DOHH2 (cell line): ENCODE measurements at regions not wholly inside any gene's neighbourhood (a gene's known extent, or its start where the extent isn't known, plus 50 kb on each side); places are given as distances from the start of the nearest gene placed in this dataset.

Experiments used
- H3F3A ChIP-seq: fragments of 200-600 bp; sonication (generic), shearing (Covaris generic); 2 replicates; pipeline ENCODE4 v1.6.0; 2016; ENCODE audit warnings: antibody characterized with exemption, mild to moderate bottlenecking; ENCODE audit not compliant: control insufficient read depth, insufficient read depth
- H3K27ac ChIP-seq: fragments of 200-600 bp; sonication (generic); 2 replicates; pipeline ENCODE4 v1.5.1; 2014; ENCODE audit warnings: low read depth, mild to moderate bottlenecking, low read length, moderate library complexity
- H3K27me3 ChIP-seq: fragments of 200-600 bp; sonication (generic); 2 replicates; pipeline ENCODE4 v1.6.1; 2014; ENCODE audit warnings: mild to moderate bottlenecking, low read length, mixed read lengths; ENCODE audit not compliant: control insufficient read depth
- H3K36me3 ChIP-seq: fragments of 200-600 bp; sonication (generic); 2 replicates; pipeline ENCODE4 v1.6.1; 2014; ENCODE audit warnings: mild to moderate bottlenecking, low read length, moderate library complexity, mixed read lengths; ENCODE audit not compliant: control insufficient read depth
- H3K4me1 ChIP-seq: fragments of 200-600 bp; sonication (generic); 2 replicates; pipeline ENCODE4 v1.6.1; 2014; ENCODE audit warnings: mild to moderate bottlenecking, low read length, mixed read lengths; ENCODE audit not compliant: control insufficient read depth
- H3K4me2 ChIP-seq: fragments of 200-600 bp; sonication (generic); 2 replicates; pipeline ENCODE4 v1.6.0; 2014; ENCODE audit warnings: mild to moderate bottlenecking, low read length, moderate library complexity
- H3K4me3 ChIP-seq: fragments of 200-600 bp; sonication (generic); 2 replicates; pipeline ENCODE4 v1.5.1; 2014; ENCODE audit warnings: mild to moderate bottlenecking, low read length, mixed read lengths
- H3K79me2 ChIP-seq: fragments of 200-600 bp; sonication (generic); 2 replicates; pipeline ENCODE4 v1.6.1; 2014; ENCODE audit warnings: mild to moderate bottlenecking, low read length, mixed read lengths; ENCODE audit not compliant: control insufficient read depth
- H3K9me2 ChIP-seq: fragments of 200-600 bp; sonication (generic); replicated peaks from 2 replicates; pipeline ENCODE4 v1.6.1; 2014; ENCODE audit warnings: mild to moderate bottlenecking, low read length, mixed read lengths; ENCODE audit not compliant: control insufficient read depth
- H3K9me3 ChIP-seq: fragments of 200-600 bp; sonication (generic); 2 replicates; pipeline ENCODE4 v1.6.1; 2014; ENCODE audit warnings: antibody characterized with exemption, low read length, mixed read lengths; ENCODE audit not compliant: control insufficient read depth, insufficient read depth
- H4K20me1 ChIP-seq: fragments of 200-600 bp; sonication (generic); 2 replicates; pipeline ENCODE4 v1.6.0; 2014; ENCODE audit warnings: low read depth, mild to moderate bottlenecking, antibody characterized with exemption, low read length, moderate library complexity; ENCODE audit not compliant: control insufficient read depth, insufficient read depth
- EZH2phosphoT487 ChIP-seq: fragments of 200-600 bp; sonication (generic); IDR thresholded peaks from 2 replicates; pipeline ENCODE4 v1.6.1; 2017; ENCODE audit warnings: borderline replicate concordance, mild to moderate bottlenecking, antibody characterized with exemption, low read length, moderate library complexity, mixed read lengths
- TF ChIP-seq, protein P1 (sequence below): fragments of 200-600 bp; sonication (generic); IDR thresholded peaks from one replicate; pipeline ENCODE4 v1.5.1; 2014; ENCODE audit warnings: antibody characterized with exemption, mild to moderate bottlenecking, low read depth, low read length; ENCODE audit not compliant: poor library complexity, severe bottlenecking

DNA sequence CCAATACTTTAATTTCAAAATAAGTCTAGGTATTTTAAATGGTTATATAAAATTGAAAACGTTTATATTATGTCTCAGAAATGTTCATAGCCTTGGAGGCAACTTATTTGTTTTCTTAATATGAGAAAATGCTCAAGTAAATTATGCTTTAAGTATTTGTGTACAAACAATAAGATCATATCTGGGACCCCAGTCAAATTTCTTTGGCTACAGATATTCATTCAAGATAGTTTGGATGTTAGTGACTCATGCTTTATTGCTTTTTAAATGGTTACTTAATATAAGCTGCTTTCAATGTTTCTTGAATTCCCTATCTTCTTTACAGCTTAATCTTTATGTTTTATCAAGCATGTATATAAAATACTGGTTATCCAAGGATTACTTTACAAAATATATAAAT lies 291.3 kb downstream of the KCNC2 start:
- TF ChIP-seq, protein P1, sequence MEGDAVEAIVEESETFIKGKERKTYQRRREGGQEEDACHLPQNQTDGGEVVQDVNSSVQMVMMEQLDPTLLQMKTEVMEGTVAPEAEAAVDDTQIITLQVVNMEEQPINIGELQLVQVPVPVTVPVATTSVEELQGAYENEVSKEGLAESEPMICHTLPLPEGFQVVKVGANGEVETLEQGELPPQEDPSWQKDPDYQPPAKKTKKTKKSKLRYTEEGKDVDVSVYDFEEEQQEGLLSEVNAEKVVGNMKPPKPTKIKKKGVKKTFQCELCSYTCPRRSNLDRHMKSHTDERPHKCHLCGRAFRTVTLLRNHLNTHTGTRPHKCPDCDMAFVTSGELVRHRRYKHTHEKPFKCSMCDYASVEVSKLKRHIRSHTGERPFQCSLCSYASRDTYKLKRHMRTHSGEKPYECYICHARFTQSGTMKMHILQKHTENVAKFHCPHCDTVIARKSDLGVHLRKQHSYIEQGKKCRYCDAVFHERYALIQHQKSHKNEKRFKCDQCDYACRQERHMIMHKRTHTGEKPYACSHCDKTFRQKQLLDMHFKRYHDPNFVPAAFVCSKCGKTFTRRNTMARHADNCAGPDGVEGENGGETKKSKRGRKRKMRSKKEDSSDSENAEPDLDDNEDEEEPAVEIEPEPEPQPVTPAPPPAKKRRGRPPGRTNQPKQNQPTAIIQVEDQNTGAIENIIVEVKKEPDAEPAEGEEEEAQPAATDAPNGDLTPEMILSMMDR = no peak
- TF ChIP-seq EZH2phosphoT487 = no peak
- H3K9me2 ChIP-seq = no peaks in the 10 kb centered on the region
- no peak overlapping the region for H3K4me3 ChIP-seq

DNA sequence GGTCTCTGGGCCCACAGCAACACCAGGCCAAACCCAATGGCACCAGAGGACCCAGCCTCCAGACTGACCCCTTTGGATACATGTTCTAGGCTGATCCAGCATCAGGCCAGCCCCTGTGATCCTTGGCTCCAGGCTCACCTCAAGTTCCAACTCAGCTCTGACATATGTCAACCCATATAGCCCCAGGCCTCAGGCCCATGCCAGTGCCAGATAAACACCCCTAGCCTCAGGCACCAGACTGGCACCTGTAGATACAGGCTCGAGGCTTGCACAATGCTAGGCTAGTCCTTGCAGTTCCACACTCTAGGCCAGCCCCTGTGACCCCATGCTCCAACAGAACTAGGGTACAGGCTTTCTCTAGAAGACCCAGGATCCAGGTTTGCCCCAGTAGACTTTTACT lies 287.5 kb downstream of the KCNC2 start:
- Histone ChIP-seq H4K20me1 (no peaks in the 10 kb centered on the region), H3K27me3 (no peaks in the 10 kb centered on the region), H3K27ac (no peak overlapping the region), H3K36me3 (no peaks in the 10 kb centered on the region), H3K9me2 (no peaks in the 10 kb centered on the region), H3K9me3 (no peaks in the 10 kb centered on the region; the same call in 1 of the 2 replicates), H3K79me2 (no peaks in the 10 kb centered on the region), H3K4me1 (no peaks in the 10 kb centered on the region), H3K4me3 (no peak overlapping the region), H3K4me2 (no peak overlapping the region), H3F3A (no peaks in the 10 kb centered on the region)
- no peak for TF ChIP-seq EZH2phosphoT487
- TF ChIP-seq, protein P1 = no peak

More for the DNA sequence above, 291.3 kb downstream of the KCNC2 start:
- H3K27me3 ChIP-seq = no peaks in the 10 kb centered on the region
- no peaks in the 10 kb centered on the region for H3K36me3 ChIP-seq
- H3K4me2 ChIP-seq = no peak overlapping the region
- no peaks in the 10 kb centered on the region; the same call in 1 of the 2 replicates for H3K9me3 ChIP-seq
- H3K27ac ChIP-seq = no peak overlapping the region
- no peaks in the 10 kb centered on the region for H3F3A ChIP-seq
- H3K79me2 ChIP-seq = no peaks in the 10 kb centered on the region
- H3K4me1 ChIP-seq = no peaks in the 10 kb centered on the region
- H4K20me1 ChIP-seq = no peaks in the 10 kb centered on the region

DNA sequence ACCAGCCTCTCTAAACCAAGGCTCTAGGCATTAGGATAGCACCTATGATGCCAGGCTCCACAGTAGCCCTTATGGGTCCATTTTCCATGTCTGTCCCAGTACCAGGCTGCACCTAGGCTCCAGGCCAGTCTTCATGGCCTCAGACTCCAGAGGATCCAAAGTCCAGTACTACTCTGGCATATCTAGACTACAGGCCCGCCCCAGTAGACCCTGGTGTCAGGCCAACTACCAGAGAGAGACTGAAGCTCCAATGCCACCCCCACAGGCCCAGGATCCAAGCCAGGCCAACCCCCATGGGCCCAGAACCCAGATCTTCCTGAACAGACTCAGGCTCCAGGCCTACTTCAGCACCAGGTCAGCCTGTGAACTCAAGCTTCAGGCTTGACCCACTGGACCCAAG lies 287.0 kb downstream of the KCNC2 start:
- no peak for TF ChIP-seq EZH2phosphoT487
- TF ChIP-seq, protein P1 = no peak

More for the DNA sequence above, 287.0 kb downstream of the KCNC2 start:
- H3K4me3 ChIP-seq = no peak overlapping the region
- no peaks in the 10 kb centered on the region for H4K20me1 ChIP-seq
- H3K4me2 ChIP-seq = no peak overlapping the region
- H3K9me3 ChIP-seq = no peaks in the 10 kb centered on the region; the same call in 1 of the 2 replicates
- H3K36me3 ChIP-seq = no peaks in the 10 kb centered on the region
- no peaks in the 10 kb centered on the region for H3K4me1 ChIP-seq
- H3K9me2 ChIP-seq = no peaks in the 10 kb centered on the region
- H3K79me2 ChIP-seq = no peaks in the 10 kb centered on the region
- no peaks in the 10 kb centered on the region for H3F3A ChIP-seq
- H3K27ac ChIP-seq = no peak overlapping the region
- no peaks in the 10 kb centered on the region for H3K27me3 ChIP-seq
